ENCODE measurements at regions not wholly inside any gene's neighbourhood (a gene's known extent, or its start where the extent isn't known, plus 50 kb on each side); places are given as distances from the start of the nearest gene placed in this dataset.

GRCh38 chr2:37826611-37827010 lies 98.5 kb upstream of the RMDN2 start:
- intact Hi-C loops (cut with DNase I) = loop anchor here in 5 of 10 donors (5.0 to 10.0 kb wide), 3 partner anchors 48 to 154 kb away; partner anchors contain the start of gene CDC42EP3 (in 4 of the 5)
- DNase-seq (no peak), ATAC-seq (no peak)
- WGBS, 2 donors = 97 to 99% methylated on average over 4 of the region's 4 CpGs
- TF ChIP-seq CTCF (IDR thresholded peaks at IDR 0.05) = no peak
- Histone ChIP-seq H3K4me3 (no peak overlapping the region), H3K9me3 (no peaks in the 10 kb centered on the region), H3K4me1 (peaks cover 0 to 56% (median 37%) of the 10 kb centered on the region in 9 donors), H3K27ac (peak overlapping the region in 1 of 10 donors; percentile 75), H3K27me3 (no peaks in the 10 kb centered on the region), H3K36me3 (no peaks in the 10 kb centered on the region)

- DNase-seq = no peak
- Histone ChIP-seq H3K4me3 (no peak overlapping the region), H3K4me1 (peaks cover 0 to 54% (median 42%) of the 10 kb centered on the region in 9 donors), H3K36me3 (no peaks in the 10 kb centered on the region), H3K27me3 (no peaks in the 10 kb centered on the region), H3K27ac (peak overlapping the region in 8 of 10 donors; percentile 40 to 84 (median 74)), H3K9me3 (no peaks in the 10 kb centered on the region)
- TF ChIP-seq CTCF (IDR thresholded peaks at IDR 0.05) = no peak
- 78 to 82% methylated on average over 7 of the region's 7 CpGs for WGBS, 2 donors
- intact Hi-C loops (cut with DNase I) = loop anchor here in 5 of 10 donors (5.0 to 10.0 kb wide), 3 partner anchors 47 to 155 kb away; partner anchors contain the start of gene CDC42EP3 (in 4 of the 5)
- ATAC-seq = peak in 3 of 8 donors; percentile 1 to 15 (median 2)
Observed at GRCh38 chr2:37827455-37827854, 97.6 kb upstream of the RMDN2 start.

DNA sequence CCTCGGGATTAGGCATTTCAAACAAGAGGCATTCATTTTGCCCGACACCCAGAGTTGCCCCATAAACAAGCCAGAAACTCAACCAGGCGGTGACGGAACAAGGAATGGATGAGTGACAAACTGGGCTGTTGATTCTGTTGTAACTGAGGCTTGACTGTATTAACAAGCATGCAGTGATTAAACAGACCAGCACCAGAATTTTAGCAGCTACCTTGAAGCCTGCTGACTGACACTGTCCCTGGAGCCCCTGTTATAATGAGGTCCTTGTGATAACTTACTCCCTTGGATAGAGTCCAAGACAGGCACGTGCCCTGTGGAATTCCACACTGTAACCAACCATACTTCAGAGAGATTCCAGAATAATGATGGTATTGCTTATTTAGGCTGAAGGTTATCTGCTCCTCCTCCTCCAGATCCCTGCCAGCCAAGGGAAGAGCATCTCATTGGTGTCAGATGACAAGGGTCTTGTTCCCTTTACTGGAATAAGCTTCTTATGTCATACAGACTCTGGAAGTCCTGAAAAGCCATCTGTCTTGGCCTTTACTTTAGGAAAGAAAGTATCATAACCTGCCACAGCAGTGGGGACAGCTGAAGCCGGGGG lies 97.1 kb upstream of the RMDN2 start:
- intact Hi-C loops (cut with DNase I) = loop anchor here in 6 of 10 donors (1.0 to 10.0 kb wide), 5 partner anchors 47 to 432 kb away; partner anchors contain the start of gene CDC42EP3 (in 4 of the 6)
- peak in 1 of 2 donors; percentile 67 for DNase-seq
- Histone ChIP-seq H3K27me3 (no peaks in the 10 kb centered on the region), H3K4me1 (peaks cover 0 to 54% (median 42%) of the 10 kb centered on the region in 9 donors), H3K4me3 (no peak overlapping the region), H3K36me3 (no peaks in the 10 kb centered on the region), H3K9me3 (no peaks in the 10 kb centered on the region), H3K27ac (peak overlapping the region in 8 of 10 donors; percentile 40 to 84 (median 74))
- peak; percentile 54 to 88 (median 72) for ATAC-seq
- WGBS, 2 donors = 35 to 46% methylated on average over 6 of the region's 6 CpGs
- no peak for TF ChIP-seq CTCF (IDR thresholded peaks at IDR 0.05)

- Histone ChIP-seq H3K4me1 (peaks cover 0 to 54% (median 39%) of the 10 kb centered on the region in 9 donors), H3K36me3 (no peaks in the 10 kb centered on the region), H3K27ac (peak overlapping the region in 7 of 10 donors; percentile 2 to 84 (median 75)), H3K9me3 (no peaks in the 10 kb centered on the region), H3K27me3 (no peaks in the 10 kb centered on the region), H3K4me3 (no peak overlapping the region)
- intact Hi-C loops (cut with DNase I) = loop anchor here in 5 of 10 donors (2.0 to 10.0 kb wide), 4 partner anchors 46 to 412 kb away; partner anchors contain the start of gene CDC42EP3 (in 4 of the 5)
- DNase-seq (peak in 1 of 2 donors; percentile 42), ATAC-seq (peak in 3 of 8 donors; percentile 19 to 40 (median 27))
- WGBS, 2 donors = 39 to 53% methylated on average over 3 of the region's 3 CpGs
- no peak for TF ChIP-seq CTCF (IDR thresholded peaks at IDR 0.05)
Observed at GRCh38 chr2:37829202-37829601, 95.9 kb upstream of the RMDN2 start.

Data from heart right ventricle (tissue), 16 donors.